H1 (cell line): ENCODE measurements at regions not wholly inside any gene's neighbourhood (a gene's known extent, or its start where the extent isn't known, plus 50 kb on each side); places are given as distances from the start of the nearest gene placed in this dataset.

Source experiments
- CTCF ChIA-PET: fragments of 300-600 bp; sonication (Branson Sonifier 250); formaldehyde crosslinking; loops from one replicate; lab custom pipeline; 2021; ENCODE audit not compliant: partially characterized antibody; lab: Charles Lee
- POLR2A ChIA-PET: fragments of 300-600 bp; sonication (Branson Sonifier 250); formaldehyde crosslinking; loops from one replicate; lab custom pipeline; 2021; ENCODE audit warnings: inconsistent platforms; ENCODE audit not compliant: partially characterized antibody; lab: Charles Lee
- DNase-seq, 2 experiments: peaks; one replicate each; pipeline versions ENCODE4 v3.0.0 to v3.0.0-alpha.2; 2010 to 2022; ENCODE audit warnings: low spot score in 2 of 2, low read depth in 1 of 2, mixed read lengths in 1 of 2
- FAIRE-seq: peaks from 2 replicates; lab custom pipeline; 2011; peaks lifted over from hg19 to GRCh38; lab: Jason Lieb, UNC
- H2AFZ ChIP-seq: 2 replicates; pipeline ENCODE4 v1.8.1; 2012; ENCODE audit warnings: low read length, inconsistent platforms
- H2AK5ac ChIP-seq: 2 replicates; pipeline ENCODE4 v1.6.1; 2013; ENCODE audit warnings: low read depth, low read length
- H2BK120ac ChIP-seq: replicated peaks from 2 replicates; pipeline ENCODE3; 2013; ENCODE audit warnings: low read depth, low read length, inconsistent platforms
- H2BK12ac ChIP-seq: 2 replicates; pipeline ENCODE4 v1.6.1; 2013; ENCODE audit warnings: low read depth, low read length
- H2BK15ac ChIP-seq: 2 replicates; pipeline ENCODE4 v1.6.1; 2013; ENCODE audit warnings: low read length
- H2BK20ac ChIP-seq: 2 replicates; pipeline ENCODE4 v1.6.1; 2013; ENCODE audit warnings: low read length
- H2BK5ac ChIP-seq: 2 replicates; pipeline ENCODE4 v1.6.1; 2013; ENCODE audit warnings: low read depth, low read length
- H3K14ac ChIP-seq: 2 replicates; pipeline ENCODE4 v1.6.1; 2013; ENCODE audit warnings: inconsistent platforms; ENCODE audit not compliant: insufficient read length
- H3K18ac ChIP-seq: 2 replicates; pipeline ENCODE4 v1.6.1; 2013; ENCODE audit warnings: low read length; ENCODE audit errors: extremely low read depth
- H3K23ac ChIP-seq: 2 replicates; pipeline ENCODE4 v1.6.1; 2013; ENCODE audit warnings: inconsistent platforms; ENCODE audit not compliant: insufficient read length
- H3K23me2 ChIP-seq: 2 replicates; pipeline ENCODE4 v1.6.1; 2013; ENCODE audit warnings: low read depth, low read length
- H3K27ac ChIP-seq: 2 replicates; pipeline ENCODE4 v1.6.1; 2011; ENCODE audit warnings: low read depth, low read length, inconsistent platforms
- H3K27me3 ChIP-seq, 4 experiments: replicated peaks in 1 of 4; 1 replicate in 1 of 4; 2 replicates in 3 of 4; pipeline versions ENCODE4 v1.6.1 to v1.8.1; 2011 to 2013; ENCODE audit warnings: low read length in 3 of 4, mild to moderate bottlenecking in 3 of 4, inconsistent platforms in 2 of 4, mixed read lengths in 2 of 4, moderate library complexity in 1 of 4; ENCODE audit not compliant: control insufficient read depth in 3 of 4, insufficient read depth in 3 of 4; ENCODE audit errors: extremely low read depth in 1 of 4
- H3K36me3 ChIP-seq, 4 experiments: 2 replicates each; pipeline versions ENCODE4 v1.6.1 to v1.8.1; 2011 to 2013; ENCODE audit warnings: mild to moderate bottlenecking in 4 of 4, low read length in 3 of 4, moderate library complexity in 2 of 4, control low read depth in 1 of 4, inconsistent platforms in 1 of 4; ENCODE audit not compliant: insufficient read depth in 4 of 4, control insufficient read depth in 2 of 4
- H3K4ac ChIP-seq: replicated peaks from 2 replicates; pipeline ENCODE3; 2013; ENCODE audit warnings: low read length, low read depth, mixed read lengths, inconsistent platforms; ENCODE audit not compliant: insufficient read length
- H3K4me1 ChIP-seq, 4 experiments: replicated peaks in 1 of 4; 1 replicate in 1 of 4; 2 replicates in 3 of 4; pipeline versions ENCODE4 v1.6.1 to v1.8.1; 2011 to 2013; ENCODE audit warnings: low read length in 3 of 4, inconsistent platforms in 2 of 4, mixed read lengths in 1 of 4; ENCODE audit not compliant: insufficient read depth in 4 of 4, control insufficient read depth in 3 of 4
- H3K4me2 ChIP-seq, 2 experiments: 2 replicates each; pipeline versions ENCODE4 v1.6.1 to v1.8.1; 2011 to 2013; ENCODE audit warnings: low read depth in 2 of 2, low read length in 2 of 2, control low read depth in 1 of 2, inconsistent platforms in 1 of 2, mild to moderate bottlenecking in 1 of 2; ENCODE audit not compliant: insufficient read depth in 1 of 2
- H3K4me3 ChIP-seq, 4 experiments: fragments of 200-600, 300-600 bp in 1 of 4; sonication (generic), shearing (Covaris generic), sonication (Bioruptor Twin) in 1 of 4; 2 replicates each; pipeline versions ENCODE4 v1.5.1 to v1.8.1; 2011 to 2016; ENCODE audit warnings: low read length in 4 of 4, low read depth in 3 of 4, control low read depth in 2 of 4, inconsistent platforms in 2 of 4, mild to moderate bottlenecking in 2 of 4, mixed read lengths in 1 of 4, moderate library complexity in 1 of 4; ENCODE audit not compliant: insufficient read depth in 2 of 4; ENCODE audit errors: extremely low read depth in 1 of 4
- H3K56ac ChIP-seq: replicated peaks from 2 replicates; pipeline ENCODE3; 2013; ENCODE audit warnings: low read depth, mild to moderate bottlenecking, mixed read lengths, low read length, inconsistent platforms; ENCODE audit not compliant: insufficient read length
- H3K79me1 ChIP-seq: 2 replicates; pipeline ENCODE4 v1.6.1; 2013; ENCODE audit warnings: low read depth, low read length, control low read depth
- H3K79me2 ChIP-seq, 2 experiments: 2 replicates each; pipeline versions ENCODE4 v1.6.1 to v1.8.1; 2012 to 2013; ENCODE audit warnings: low read length in 2 of 2, mild to moderate bottlenecking in 2 of 2, inconsistent platforms in 1 of 2; ENCODE audit not compliant: insufficient read depth in 2 of 2, control insufficient read depth in 1 of 2
- H3K9ac ChIP-seq, 4 experiments: replicated peaks in 1 of 4; 1 replicate in 1 of 4; 2 replicates in 3 of 4; pipeline versions ENCODE4 v1.6.1 to v1.8.1; 2011 to 2013; ENCODE audit warnings: low read depth in 3 of 4, low read length in 3 of 4, control low read depth in 2 of 4, mild to moderate bottlenecking in 2 of 4, moderate library complexity in 2 of 4, inconsistent platforms in 1 of 4; ENCODE audit errors: extremely low read depth in 1 of 4
- H3K9me3 ChIP-seq, 2 experiments: 2 replicates each; pipeline versions ENCODE4 v1.6.1 to v1.8.1; 2012 to 2013; ENCODE audit warnings: mild to moderate bottlenecking in 2 of 2, moderate library complexity in 2 of 2, control low read depth in 1 of 2, inconsistent platforms in 1 of 2, low read depth in 1 of 2, low read length in 1 of 2, mixed read lengths in 1 of 2; ENCODE audit not compliant: insufficient read depth in 2 of 2
- H4K20me1 ChIP-seq, 2 experiments: replicated peaks in 1 of 2; 2 replicates each; pipeline versions ENCODE3 to v1.8.1; 2011 to 2013; ENCODE audit warnings: inconsistent platforms in 2 of 2, low read length in 2 of 2, mild to moderate bottlenecking in 1 of 2; ENCODE audit not compliant: insufficient read depth in 2 of 2, control insufficient read depth in 1 of 2
- H4K5ac ChIP-seq: 2 replicates; pipeline ENCODE4 v1.6.1; 2013; ENCODE audit warnings: low read length, low read depth, mixed read lengths, inconsistent platforms; ENCODE audit not compliant: insufficient read length
- H4K8ac ChIP-seq: 2 replicates; pipeline ENCODE4 v1.8.0; 2013; ENCODE audit warnings: mild to moderate bottlenecking, moderate library complexity, low read length, inconsistent platforms; ENCODE audit not compliant: insufficient read depth; ENCODE audit errors: extremely low read depth
- H4K91ac ChIP-seq: replicated peaks from 2 replicates; pipeline ENCODE3; 2013; ENCODE audit warnings: low read length, mixed read lengths, inconsistent platforms; ENCODE audit not compliant: insufficient read length
- CBX8 ChIP-seq: fragments of 300-800, 300-1000 bp; sonication (generic); IDR thresholded peaks from 2 replicates; pipeline ENCODE4 v1.7.1; 2016; ENCODE audit warnings: low read depth, low read length, borderline replicate concordance
- CEBPB ChIP-seq: IDR thresholded peaks from 2 replicates; pipeline ENCODE4 v1.6.1; 2012; ENCODE audit warnings: low read depth, low read length
- CREB1 ChIP-seq: IDR thresholded peaks from 2 replicates; pipeline ENCODE4 v1.6.1; 2012; ENCODE audit warnings: inconsistent platforms
- MAFK ChIP-seq: IDR thresholded peaks from 2 replicates; pipeline ENCODE4 v1.6.1; 2012; ENCODE audit warnings: low read depth, mild to moderate bottlenecking, improper control_type of control experiment, low read length
- PHF8 ChIP-seq: fragments of 200-600 bp; sonication (generic); conservative IDR thresholded peaks from 2 replicates; pipeline ENCODE4 v1.7.1; 2012; ENCODE audit warnings: low read depth, mild to moderate bottlenecking, inconsistent platforms, low read length, moderate library complexity
- RBBP5 ChIP-seq: IDR thresholded peaks from 2 replicates; pipeline ENCODE4 v1.7.1; 2012; ENCODE audit warnings: low read depth, mild to moderate bottlenecking, inconsistent platforms, low read length, moderate library complexity, borderline replicate concordance
- SAP30 ChIP-seq: fragments of 300-600 bp; sonication (generic); IDR thresholded peaks from 2 replicates; pipeline ENCODE4 v1.7.1; 2012; ENCODE audit warnings: low read length, moderate library complexity, mild to moderate bottlenecking, inconsistent platforms; ENCODE audit not compliant: insufficient read depth, insufficient replicate concordance
- WGBS, 2 experiments: shearing (Covaris generic) in 1 of 2; methylation state at CpG; one replicate each; pipeline versions ENCODE4 v1.1.6 to v1.1.7; 2013 to 2015; ENCODE audit warnings: low lambda C conversion rate in 2 of 2, mixed read lengths in 2 of 2, inconsistent platforms in 1 of 2, low coverage in 1 of 2, missing lambda C conversion rate in 1 of 2; ENCODE audit not compliant: insufficient replicate concordance in 2 of 2, insufficient coverage in 1 of 2, insufficient read length in 1 of 2; ENCODE audit errors: extremely low coverage in 1 of 2, missing lambda C conversion rate in 1 of 2; 5-methylcytosine and 5-hydroxymethylcytosine counted together
- TF ChIP-seq, protein P1 (sequence below): IDR thresholded peaks from 2 replicates; pipeline ENCODE4 v1.6.1; 2011; ENCODE audit warnings: low read depth, mild to moderate bottlenecking, low read length; ENCODE audit not compliant: insufficient read depth
- TF ChIP-seq, protein P2 (sequence below): IDR thresholded peaks from 2 replicates; pipeline ENCODE4 v1.6.1; 2012; ENCODE audit warnings: inconsistent platforms
- TF ChIP-seq, protein P3 (sequence below): IDR thresholded peaks from 2 replicates; pipeline ENCODE4 v1.6.1; 2012; ENCODE audit warnings: low read length, inconsistent platforms
- TF ChIP-seq, protein P4 (sequence below): IDR thresholded peaks from 2 replicates; pipeline ENCODE4 v1.6.1; 2012; ENCODE audit warnings: inconsistent platforms

DNA sequence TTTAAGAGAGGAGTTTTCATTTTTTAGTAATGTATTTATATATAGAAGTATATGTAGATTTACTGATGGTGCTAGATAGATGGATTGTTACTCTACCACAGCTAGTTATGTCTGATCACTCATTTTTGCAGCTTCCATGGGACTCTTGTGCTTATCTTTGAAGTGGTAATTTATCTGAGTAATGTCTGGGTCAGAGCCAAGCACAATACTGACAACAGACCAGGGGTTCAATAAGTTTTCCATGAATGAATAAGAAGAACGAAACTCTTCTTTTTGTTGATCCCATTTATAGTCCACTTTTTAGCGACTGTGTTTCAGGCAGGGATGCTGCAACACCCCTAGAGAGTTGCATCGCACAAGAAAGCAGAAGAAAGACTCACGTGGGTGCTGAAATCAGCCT is 935.2 kb downstream of the PLA2G4A start:
- WGBS, 2 experiments, result 85% methylated on average over 4 of the region's 4 CpGs; no CpG with 5 or more reads in 1 of the 2 experiments
- H2AK5ac ChIP-seq, result peak overlapping the region; percentile 86; the same call in 1 of the 2 replicates
- H2BK12ac ChIP-seq, result peak overlapping the region; percentile 4; the same call in 1 of the 2 replicates
- H3K56ac ChIP-seq, result no peak overlapping the region
- no peak overlapping the region for H3K27ac ChIP-seq
- no peak overlapping the region for H2BK15ac ChIP-seq
- no peak overlapping the region for H3K9ac ChIP-seq
- H2BK5ac ChIP-seq, result peak overlapping the region; percentile 76
- H3K18ac ChIP-seq, result no peak overlapping the region
- H4K5ac ChIP-seq, result no peak overlapping the region
- H3K4ac ChIP-seq, result no peak overlapping the region
- H3K9me3 ChIP-seq, result no peaks in the 10 kb centered on the region
- CTCF ChIA-PET, result no interaction called here
- POLR2A ChIA-PET, result no interaction called here
- peaks cover 0 to 3% (median 0%) of the 10 kb centered on the region in 4 experiments; a peak in 1 of 8 replicates for H3K36me3 ChIP-seq
- DNase-seq (no peak), FAIRE-seq (no peak)
- H4K8ac ChIP-seq, result no peak overlapping the region
- no peak overlapping the region for H4K91ac ChIP-seq
- H3K27me3 ChIP-seq, result no peaks in the 10 kb centered on the region
- no peak overlapping the region for H3K14ac ChIP-seq
- peaks cover 3% of the 10 kb centered on the region; the same call in 1 of the 2 replicates for H3K23me2 ChIP-seq
- no peak overlapping the region for H3K4me3 ChIP-seq
- H2BK20ac ChIP-seq, result no peak overlapping the region
- no peak overlapping the region for H2AFZ ChIP-seq
- H4K20me1 ChIP-seq, result no peaks in the 10 kb centered on the region
- H3K79me1 ChIP-seq, result no peaks in the 10 kb centered on the region
- no peak overlapping the region for H3K4me2 ChIP-seq
- H2BK120ac ChIP-seq, result no peak overlapping the region
- H3K79me2 ChIP-seq, result no peaks in the 10 kb centered on the region
- H3K4me1 ChIP-seq, result no peaks in the 10 kb centered on the region
- no peak overlapping the region for H3K23ac ChIP-seq
- TF ChIP-seq, protein P1, sequence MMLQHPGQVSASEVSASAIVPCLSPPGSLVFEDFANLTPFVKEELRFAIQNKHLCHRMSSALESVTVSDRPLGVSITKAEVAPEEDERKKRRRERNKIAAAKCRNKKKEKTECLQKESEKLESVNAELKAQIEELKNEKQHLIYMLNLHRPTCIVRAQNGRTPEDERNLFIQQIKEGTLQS, result no peak
- no peak for TF ChIP-seq RBBP5
- TF ChIP-seq, protein P2, sequence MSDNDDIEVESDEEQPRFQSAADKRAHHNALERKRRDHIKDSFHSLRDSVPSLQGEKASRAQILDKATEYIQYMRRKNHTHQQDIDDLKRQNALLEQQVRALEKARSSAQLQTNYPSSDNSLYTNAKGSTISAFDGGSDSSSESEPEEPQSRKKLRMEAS, result no peak
- no peak for TF ChIP-seq CBX8
- TF ChIP-seq, protein P3, sequence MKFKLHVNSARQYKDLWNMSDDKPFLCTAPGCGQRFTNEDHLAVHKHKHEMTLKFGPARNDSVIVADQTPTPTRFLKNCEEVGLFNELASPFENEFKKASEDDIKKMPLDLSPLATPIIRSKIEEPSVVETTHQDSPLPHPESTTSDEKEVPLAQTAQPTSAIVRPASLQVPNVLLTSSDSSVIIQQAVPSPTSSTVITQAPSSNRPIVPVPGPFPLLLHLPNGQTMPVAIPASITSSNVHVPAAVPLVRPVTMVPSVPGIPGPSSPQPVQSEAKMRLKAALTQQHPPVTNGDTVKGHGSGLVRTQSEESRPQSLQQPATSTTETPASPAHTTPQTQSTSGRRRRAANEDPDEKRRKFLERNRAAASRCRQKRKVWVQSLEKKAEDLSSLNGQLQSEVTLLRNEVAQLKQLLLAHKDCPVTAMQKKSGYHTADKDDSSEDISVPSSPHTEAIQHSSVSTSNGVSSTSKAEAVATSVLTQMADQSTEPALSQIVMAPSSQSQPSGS, result no peak
- no peak for TF ChIP-seq CEBPB
- no peak for TF ChIP-seq SAP30
- TF ChIP-seq PHF8, result no peak
- TF ChIP-seq CREB1, result no peak
- TF ChIP-seq MAFK, result no peak
- TF ChIP-seq, protein P4, sequence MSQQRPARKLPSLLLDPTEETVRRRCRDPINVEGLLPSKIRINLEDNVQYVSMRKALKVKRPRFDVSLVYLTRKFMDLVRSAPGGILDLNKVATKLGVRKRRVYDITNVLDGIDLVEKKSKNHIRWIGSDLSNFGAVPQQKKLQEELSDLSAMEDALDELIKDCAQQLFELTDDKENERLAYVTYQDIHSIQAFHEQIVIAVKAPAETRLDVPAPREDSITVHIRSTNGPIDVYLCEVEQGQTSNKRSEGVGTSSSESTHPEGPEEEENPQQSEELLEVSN, result no peak
